ENCODE measurements at regions not wholly inside any gene's neighbourhood (a gene's known extent, or its start where the extent isn't known, plus 50 kb on each side); places are given as distances from the start of the nearest gene placed in this dataset.

- TF ChIP-seq, protein P1, sequence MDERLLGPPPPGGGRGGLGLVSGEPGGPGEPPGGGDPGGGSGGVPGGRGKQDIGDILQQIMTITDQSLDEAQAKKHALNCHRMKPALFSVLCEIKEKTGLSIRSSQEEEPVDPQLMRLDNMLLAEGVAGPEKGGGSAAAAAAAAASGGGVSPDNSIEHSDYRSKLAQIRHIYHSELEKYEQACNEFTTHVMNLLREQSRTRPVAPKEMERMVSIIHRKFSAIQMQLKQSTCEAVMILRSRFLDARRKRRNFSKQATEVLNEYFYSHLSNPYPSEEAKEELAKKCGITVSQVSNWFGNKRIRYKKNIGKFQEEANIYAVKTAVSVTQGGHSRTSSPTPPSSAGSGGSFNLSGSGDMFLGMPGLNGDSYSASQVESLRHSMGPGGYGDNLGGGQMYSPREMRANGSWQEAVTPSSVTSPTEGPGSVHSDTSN (CRISPR knock-in tag; IDR thresholded peaks at IDR 0.05; ENCODE audit: low read depth) = no peak
- TF ChIP-seq, protein P1 (tag; conservative IDR thresholded peaks at IDR 0.05; ENCODE audit: low read depth) = no peak
- TF ChIP-seq, protein P2, sequence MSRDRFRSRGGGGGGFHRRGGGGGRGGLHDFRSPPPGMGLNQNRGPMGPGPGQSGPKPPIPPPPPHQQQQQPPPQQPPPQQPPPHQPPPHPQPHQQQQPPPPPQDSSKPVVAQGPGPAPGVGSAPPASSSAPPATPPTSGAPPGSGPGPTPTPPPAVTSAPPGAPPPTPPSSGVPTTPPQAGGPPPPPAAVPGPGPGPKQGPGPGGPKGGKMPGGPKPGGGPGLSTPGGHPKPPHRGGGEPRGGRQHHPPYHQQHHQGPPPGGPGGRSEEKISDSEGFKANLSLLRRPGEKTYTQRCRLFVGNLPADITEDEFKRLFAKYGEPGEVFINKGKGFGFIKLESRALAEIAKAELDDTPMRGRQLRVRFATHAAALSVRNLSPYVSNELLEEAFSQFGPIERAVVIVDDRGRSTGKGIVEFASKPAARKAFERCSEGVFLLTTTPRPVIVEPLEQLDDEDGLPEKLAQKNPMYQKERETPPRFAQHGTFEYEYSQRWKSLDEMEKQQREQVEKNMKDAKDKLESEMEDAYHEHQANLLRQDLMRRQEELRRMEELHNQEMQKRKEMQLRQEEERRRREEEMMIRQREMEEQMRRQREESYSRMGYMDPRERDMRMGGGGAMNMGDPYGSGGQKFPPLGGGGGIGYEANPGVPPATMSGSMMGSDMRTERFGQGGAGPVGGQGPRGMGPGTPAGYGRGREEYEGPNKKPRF (IDR thresholded peaks at IDR 0.05; ENCODE audit: low read depth, low read length) = no peak
These were observed 457.2 kb downstream of the NLGN4X start (continued) for GRCh38 chrX:5771441-5771840.

GRCh38 chrX:5756616-5757015 lies 472.1 kb downstream of the NLGN4X start:
- H3K27ac ChIP-seq (ENCODE audit: extremely low read depth, low read depth, low read length) = no peak overlapping the region
- no peak for DNase-seq (ENCODE audit: extremely low read depth in 1 of 4, low spot score in 3 of 4)
- no peaks in the 10 kb centered on the region for H4K20me1 ChIP-seq (replicated peaks; ENCODE audit: control insufficient read depth, insufficient read depth, low read length)
- ChIA-PET CTCF (ENCODE audit: low intra/inter-chr PET ratio) (no interaction called here), POLR2A (no interaction called here)
- H3K9ac ChIP-seq (ENCODE audit: insufficient read depth in 1 of 2, low read depth in 2 of 2, low read length in 2 of 2) = no peak overlapping the region
- no peaks in the 10 kb centered on the region for H3K27me3 ChIP-seq (ENCODE audit: control insufficient read depth in 2 of 2, insufficient read depth in 2 of 2, low read length in 2 of 2)
- no peak overlapping the region for H2AFZ ChIP-seq (ENCODE audit: low read depth, low read length)
- H3K4me3 ChIP-seq = no peak overlapping the region
- H3K79me2 ChIP-seq (ENCODE audit: control insufficient read depth, insufficient read depth, low read length) = no peaks in the 10 kb centered on the region
- 0% methylated on average over 4 of the region's 4 CpGs for WGBS (ENCODE audit: insufficient coverage, low coverage, missing lambda C conversion rate)
- in situ Hi-C loops (cut with MboI) (no loop called here), intact Hi-C loops (cut with micrococcal nuclease) (no loop called here)
- BruUV-seq (replicated peaks) = no TSS peak
- ATAC-seq = no peak
- no peak for FAIRE-seq
- no peaks in the 10 kb centered on the region for H3K4me1 ChIP-seq (replicated peaks in 1 of 2; ENCODE audit: control insufficient read depth in 2 of 2, insufficient read depth in 2 of 2, low read length in 2 of 2)
- H3K9me3 ChIP-seq (replicated peaks; ENCODE audit: control insufficient read depth, insufficient read depth, low read depth, low read length) = no peaks in the 10 kb centered on the region
- no peaks in the 10 kb centered on the region for H3K9me1 ChIP-seq (ENCODE audit: control insufficient read depth, insufficient read depth, low read length)
- H3K36me3 ChIP-seq (ENCODE audit: control insufficient read depth, insufficient read depth, low read length) = no peaks in the 10 kb centered on the region
- no peak overlapping the region for H3K4me2 ChIP-seq (ENCODE audit: insufficient read depth, low read length)
- TF ChIP-seq ZNF79 (CRISPR knock-in tag; IDR thresholded peaks at IDR 0.05; ENCODE audit: low read depth) (no peak), ZNF253 (CRISPR knock-in tag; conservative IDR thresholded peaks at IDR 0.05) (no peak), SAFB2 (IDR thresholded peaks at IDR 0.05; ENCODE audit: borderline replicate concordance, low read depth, low read length, severe bottlenecking) (no peak), ZBTB17 (CRISPR knock-in tag; IDR thresholded peaks at IDR 0.05) (no peak), KAT2B (IDR thresholded peaks at IDR 0.05; ENCODE audit: low read depth, low read length) (no peak), RBM17 (IDR thresholded peaks at IDR 0.05; ENCODE audit: borderline replicate concordance, low read depth, low read length) (no peak), RBBP5 (IDR thresholded peaks at IDR 0.05; ENCODE audit: borderline replicate concordance, insufficient read depth, low read length, poor library complexity, severe bottlenecking) (no peak), SRSF7 (optimal IDR thresholded peaks at IDR 0.05; ENCODE audit: low read depth, low read length) (no peak), MYC (IDR thresholded peaks at IDR 0.05; ENCODE audit: low read depth, low read length) (no peak), MYC (CRISPR knock-in tag; IDR thresholded peaks at IDR 0.05; ENCODE audit: borderline replicate concordance, low read depth) (no peak)
- TF ChIP-seq, protein P3, sequence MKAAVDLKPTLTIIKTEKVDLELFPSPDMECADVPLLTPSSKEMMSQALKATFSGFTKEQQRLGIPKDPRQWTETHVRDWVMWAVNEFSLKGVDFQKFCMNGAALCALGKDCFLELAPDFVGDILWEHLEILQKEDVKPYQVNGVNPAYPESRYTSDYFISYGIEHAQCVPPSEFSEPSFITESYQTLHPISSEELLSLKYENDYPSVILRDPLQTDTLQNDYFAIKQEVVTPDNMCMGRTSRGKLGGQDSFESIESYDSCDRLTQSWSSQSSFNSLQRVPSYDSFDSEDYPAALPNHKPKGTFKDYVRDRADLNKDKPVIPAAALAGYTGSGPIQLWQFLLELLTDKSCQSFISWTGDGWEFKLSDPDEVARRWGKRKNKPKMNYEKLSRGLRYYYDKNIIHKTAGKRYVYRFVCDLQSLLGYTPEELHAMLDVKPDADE (conservative IDR thresholded peaks at IDR 0.05; ENCODE audit: control insufficient read depth, low read depth, low read length) = no peak
- TF ChIP-seq, protein P4, sequence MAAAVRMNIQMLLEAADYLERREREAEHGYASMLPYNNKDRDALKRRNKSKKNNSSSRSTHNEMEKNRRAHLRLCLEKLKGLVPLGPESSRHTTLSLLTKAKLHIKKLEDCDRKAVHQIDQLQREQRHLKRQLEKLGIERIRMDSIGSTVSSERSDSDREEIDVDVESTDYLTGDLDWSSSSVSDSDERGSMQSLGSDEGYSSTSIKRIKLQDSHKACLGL (CRISPR knock-in tag; IDR thresholded peaks at IDR 0.05; ENCODE audit: borderline replicate concordance, poor library complexity, severe bottlenecking) = no peak
